GM18502 (cell line): ENCODE measurements at regions not wholly inside any gene's neighbourhood (a gene's known extent, or its start where the extent isn't known, plus 50 kb on each side); places are given as distances from the start of the nearest gene placed in this dataset.
"Not testable (repeated sequence)": the region's sequence is repeated elsewhere in the genome, so short reads cannot be mapped to it uniquely, and the experiment has no call there.

Experiments used
- ATAC-seq: cut with Tn5 transposase; IDR thresholded peaks from one replicate; pipeline ENCODE4 v1.9.1; 2021; ENCODE audit warnings: mild to moderate bottlenecking; ENCODE audit not compliant: unreplicated experiment, poor library complexity

GRCh38 chr17:52678211-52678610 is 519.7 kb upstream of the CA10 start:
- ATAC-seq: no peak

GRCh38 chr17:52674686-52675085 is 516.2 kb upstream of the CA10 start:
- ATAC-seq: no peak

- no peak for ATAC-seq
Measured at GRCh38 chr17:52673791-52674190, 515.3 kb upstream of the CA10 start.

- ATAC-seq: no peak
Measured at GRCh38 chr17:52666264-52666663, 507.8 kb upstream of the CA10 start.

- no peak for ATAC-seq
Measured at GRCh38 chr17:52660692-52661091, 502.2 kb upstream of the CA10 start.

- ATAC-seq: no peak
Measured at GRCh38 chr17:52653014-52653413, 494.5 kb upstream of the CA10 start.

GRCh38 chr17:52648995-52649394 is 490.5 kb upstream of the CA10 start:
- ATAC-seq: no peak

- ATAC-seq: no peak
Measured at GRCh38 chr17:52647411-52647810, 488.9 kb upstream of the CA10 start.

GRCh38 chr17:52636443-52636842 is 477.9 kb upstream of the CA10 start:
- no peak for ATAC-seq

- ATAC-seq: no peak
Measured at GRCh38 chr17:52606590-52606989, 448.1 kb upstream of the CA10 start.

GRCh38 chr17:52606098-52606497 is 447.6 kb upstream of the CA10 start:
- no peak for ATAC-seq

- ATAC-seq: no peak
Measured at GRCh38 chr17:52604105-52604504, 445.6 kb upstream of the CA10 start.

GRCh38 chr17:52597452-52598215 is 439.1 kb upstream of the CA10 start:
- not testable (repeated sequence) for ATAC-seq

- no peak for ATAC-seq
Measured at GRCh38 chr17:52594516-52594915, 436.0 kb upstream of the CA10 start.

- ATAC-seq: no peak
Measured at GRCh38 chr17:52546990-52547389, 388.5 kb upstream of the CA10 start.

- ATAC-seq: no peak
Measured at GRCh38 chr17:52546493-52546892, 388.0 kb upstream of the CA10 start.

- ATAC-seq: no peak
Measured at GRCh38 chr17:52537421-52537820, 378.9 kb upstream of the CA10 start.

GRCh38 chr17:52536489-52536888 is 378.0 kb upstream of the CA10 start:
- ATAC-seq: no peak

- ATAC-seq: no peak
Measured at GRCh38 chr17:52532373-52532772, 373.9 kb upstream of the CA10 start.

- ATAC-seq: no peak
Measured at GRCh38 chr17:52524096-52524637, 365.7 kb upstream of the CA10 start.

- ATAC-seq: no peak
Measured at GRCh38 chr17:52517176-52517575, 358.7 kb upstream of the CA10 start.

- no peak for ATAC-seq
Measured at GRCh38 chr17:52515927-52516326, 357.4 kb upstream of the CA10 start.
